Hepatic stellate cell (primary cell): ENCODE measurements at regions not wholly inside any gene's neighbourhood (a gene's known extent, or its start where the extent isn't known, plus 50 kb on each side); places are given as distances from the start of the nearest gene placed in this dataset.

Experiments
- DNase-seq: peaks from one replicate; pipeline ENCODE4 v3.0.0; 2011; ENCODE audit warnings: low spot score

DNA sequence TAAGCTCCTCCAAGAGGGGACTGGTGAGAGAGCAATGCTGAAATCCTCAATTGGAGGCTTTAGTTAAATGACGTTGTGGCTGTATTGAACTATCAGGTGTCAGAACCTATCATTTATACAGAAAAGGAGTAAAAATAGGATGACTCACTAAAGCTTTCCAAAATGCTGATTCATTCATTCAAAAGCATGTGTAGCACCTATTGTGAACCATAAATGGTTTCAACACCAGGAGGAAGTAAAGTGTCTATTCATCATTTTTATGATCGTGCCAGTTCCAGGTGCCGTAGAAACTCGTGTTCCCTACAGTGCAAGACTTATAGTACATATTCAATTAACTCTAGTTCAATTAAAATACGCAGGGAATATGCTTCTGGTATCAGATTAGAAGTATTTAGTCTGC is 66.5 kb upstream of the ARRDC4 start:
- no peak for DNase-seq

DNA sequence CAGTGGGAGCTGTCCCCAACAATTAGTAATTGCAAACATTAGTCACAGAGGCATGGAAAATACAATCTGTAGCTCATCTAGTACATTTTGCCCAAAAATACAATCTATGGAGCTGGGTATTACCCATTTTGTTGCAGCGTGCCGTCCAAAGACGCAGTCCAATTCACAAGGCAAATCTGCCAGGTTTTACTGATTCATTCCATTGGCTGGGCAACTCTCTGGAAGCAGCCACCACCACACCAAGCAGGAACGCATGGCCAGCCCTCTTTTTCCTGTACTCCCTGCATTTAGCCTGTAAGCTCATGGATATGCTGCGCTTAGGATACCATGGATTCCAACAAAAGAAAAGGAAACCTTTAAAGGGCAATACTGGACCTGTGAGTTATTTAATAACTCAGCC is 60.5 kb upstream of the ARRDC4 start:
- DNase-seq: no peak

- DNase-seq: peak; percentile 4
These were observed 58.2 kb upstream of the ARRDC4 start for GRCh38 chr15:97902140-97902780.

- no peak for DNase-seq
These were observed 56.9 kb upstream of the ARRDC4 start for GRCh38 chr15:97903560-97903959.

- peak; percentile 54 for DNase-seq
These were observed 56.4 kb upstream of the ARRDC4 start for GRCh38 chr15:97903971-97904572.

DNA sequence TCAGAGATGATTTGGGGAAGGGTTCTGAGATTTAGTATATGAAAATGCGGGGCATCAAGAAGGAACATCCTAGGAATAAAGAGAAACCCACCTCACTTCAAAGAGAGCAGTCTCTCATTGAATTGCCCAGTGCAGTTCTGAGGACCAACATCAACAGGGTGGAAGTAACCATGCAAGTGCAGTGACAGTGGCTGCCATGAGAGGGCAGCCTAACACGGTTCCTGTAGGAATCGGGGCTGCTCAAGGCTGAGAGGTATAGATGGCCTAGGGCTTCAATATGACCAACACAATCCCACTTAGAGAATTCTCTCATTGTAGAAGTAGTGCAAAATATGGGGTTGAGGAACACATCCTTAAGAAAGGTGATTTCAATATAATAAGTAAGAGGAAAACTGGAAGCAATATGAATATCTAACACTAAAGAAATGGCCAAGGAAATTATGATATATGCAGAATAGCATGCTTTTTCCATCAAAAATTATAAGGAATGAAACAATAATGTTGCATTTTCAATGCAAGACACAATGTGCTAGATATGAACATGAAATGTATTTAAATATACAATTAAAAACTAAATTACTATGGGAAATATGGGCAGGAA is 51.1 kb upstream of the ARRDC4 start:
- DNase-seq: peak; percentile 37
